ENCODE measurements at regions not wholly inside any gene's neighbourhood (a gene's known extent, or its start where the extent isn't known, plus 50 kb on each side); places are given as distances from the start of the nearest gene placed in this dataset.

DNA sequence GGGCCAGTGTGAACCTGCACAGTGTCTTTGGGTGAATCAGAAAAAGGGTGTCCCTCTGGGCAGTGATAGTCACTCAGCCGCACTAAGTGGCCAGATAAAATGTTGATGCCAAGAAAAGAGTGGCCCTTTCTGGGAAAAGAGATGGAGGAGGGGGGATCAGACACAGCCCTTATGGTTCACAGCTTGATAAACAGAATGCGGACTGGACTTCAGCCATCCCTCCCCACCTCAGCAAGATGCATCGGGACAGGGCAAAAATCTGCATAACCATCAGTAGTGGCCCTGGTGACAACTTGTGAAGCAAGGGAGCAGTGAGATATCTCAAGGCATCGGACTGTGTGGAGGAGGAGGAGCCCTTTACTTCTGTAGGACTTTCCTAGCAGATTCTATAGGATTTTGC, 353.8 kb upstream of the PLXNA2 start:
- Histone ChIP-seq H2AFZ (ENCODE audit: low read depth, low read length) (no peak overlapping the region), H3K9me3 (ENCODE audit: low read length) (no peaks in the 10 kb centered on the region), H3K36me3 (ENCODE audit: insufficient read depth, low read length) (no peaks in the 10 kb centered on the region), H3K4me2 (ENCODE audit: low read length) (no peak overlapping the region), H3F3A (ENCODE audit: insufficient read depth, low read length, poor library complexity, severe bottlenecking) (no peaks in the 10 kb centered on the region), H3K4me3 (ENCODE audit: low read length) (no peak overlapping the region), H3K79me2 (replicated peaks; ENCODE audit: insufficient read depth, low read length) (no peaks in the 10 kb centered on the region), H3K27ac (ENCODE audit: low read length) (no peak overlapping the region), H3K27me3 (ENCODE audit: insufficient read depth, low read depth, low read length) (no peaks in the 10 kb centered on the region), H4K20me1 (ENCODE audit: insufficient read depth) (no peaks in the 10 kb centered on the region), H3K9ac (ENCODE audit: low read length) (no peak overlapping the region), H3K9me2 (ENCODE audit: insufficient read depth, low read length) (no peaks in the 10 kb centered on the region)
- TF ChIP-seq RAD21 (conservative IDR thresholded peaks at IDR 0.05) (no peak), TAF1 (IDR thresholded peaks at IDR 0.05; ENCODE audit: low read depth) (no peak), SMC3 (conservative IDR thresholded peaks at IDR 0.05; ENCODE audit: poor library complexity) (no peak), MXI1 (conservative IDR thresholded peaks at IDR 0.05; ENCODE audit: poor library complexity, severe bottlenecking) (no peak)
- TF ChIP-seq, protein P1, sequence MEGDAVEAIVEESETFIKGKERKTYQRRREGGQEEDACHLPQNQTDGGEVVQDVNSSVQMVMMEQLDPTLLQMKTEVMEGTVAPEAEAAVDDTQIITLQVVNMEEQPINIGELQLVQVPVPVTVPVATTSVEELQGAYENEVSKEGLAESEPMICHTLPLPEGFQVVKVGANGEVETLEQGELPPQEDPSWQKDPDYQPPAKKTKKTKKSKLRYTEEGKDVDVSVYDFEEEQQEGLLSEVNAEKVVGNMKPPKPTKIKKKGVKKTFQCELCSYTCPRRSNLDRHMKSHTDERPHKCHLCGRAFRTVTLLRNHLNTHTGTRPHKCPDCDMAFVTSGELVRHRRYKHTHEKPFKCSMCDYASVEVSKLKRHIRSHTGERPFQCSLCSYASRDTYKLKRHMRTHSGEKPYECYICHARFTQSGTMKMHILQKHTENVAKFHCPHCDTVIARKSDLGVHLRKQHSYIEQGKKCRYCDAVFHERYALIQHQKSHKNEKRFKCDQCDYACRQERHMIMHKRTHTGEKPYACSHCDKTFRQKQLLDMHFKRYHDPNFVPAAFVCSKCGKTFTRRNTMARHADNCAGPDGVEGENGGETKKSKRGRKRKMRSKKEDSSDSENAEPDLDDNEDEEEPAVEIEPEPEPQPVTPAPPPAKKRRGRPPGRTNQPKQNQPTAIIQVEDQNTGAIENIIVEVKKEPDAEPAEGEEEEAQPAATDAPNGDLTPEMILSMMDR (IDR thresholded peaks at IDR 0.05; ENCODE audit: poor library complexity, severe bottlenecking) = no peak
- TF ChIP-seq, protein P2, sequence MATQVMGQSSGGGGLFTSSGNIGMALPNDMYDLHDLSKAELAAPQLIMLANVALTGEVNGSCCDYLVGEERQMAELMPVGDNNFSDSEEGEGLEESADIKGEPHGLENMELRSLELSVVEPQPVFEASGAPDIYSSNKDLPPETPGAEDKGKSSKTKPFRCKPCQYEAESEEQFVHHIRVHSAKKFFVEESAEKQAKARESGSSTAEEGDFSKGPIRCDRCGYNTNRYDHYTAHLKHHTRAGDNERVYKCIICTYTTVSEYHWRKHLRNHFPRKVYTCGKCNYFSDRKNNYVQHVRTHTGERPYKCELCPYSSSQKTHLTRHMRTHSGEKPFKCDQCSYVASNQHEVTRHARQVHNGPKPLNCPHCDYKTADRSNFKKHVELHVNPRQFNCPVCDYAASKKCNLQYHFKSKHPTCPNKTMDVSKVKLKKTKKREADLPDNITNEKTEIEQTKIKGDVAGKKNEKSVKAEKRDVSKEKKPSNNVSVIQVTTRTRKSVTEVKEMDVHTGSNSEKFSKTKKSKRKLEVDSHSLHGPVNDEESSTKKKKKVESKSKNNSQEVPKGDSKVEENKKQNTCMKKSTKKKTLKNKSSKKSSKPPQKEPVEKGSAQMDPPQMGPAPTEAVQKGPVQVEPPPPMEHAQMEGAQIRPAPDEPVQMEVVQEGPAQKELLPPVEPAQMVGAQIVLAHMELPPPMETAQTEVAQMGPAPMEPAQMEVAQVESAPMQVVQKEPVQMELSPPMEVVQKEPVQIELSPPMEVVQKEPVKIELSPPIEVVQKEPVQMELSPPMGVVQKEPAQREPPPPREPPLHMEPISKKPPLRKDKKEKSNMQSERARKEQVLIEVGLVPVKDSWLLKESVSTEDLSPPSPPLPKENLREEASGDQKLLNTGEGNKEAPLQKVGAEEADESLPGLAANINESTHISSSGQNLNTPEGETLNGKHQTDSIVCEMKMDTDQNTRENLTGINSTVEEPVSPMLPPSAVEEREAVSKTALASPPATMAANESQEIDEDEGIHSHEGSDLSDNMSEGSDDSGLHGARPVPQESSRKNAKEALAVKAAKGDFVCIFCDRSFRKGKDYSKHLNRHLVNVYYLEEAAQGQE (IDR thresholded peaks at IDR 0.05; ENCODE audit: borderline replicate concordance) = no peak

DNA sequence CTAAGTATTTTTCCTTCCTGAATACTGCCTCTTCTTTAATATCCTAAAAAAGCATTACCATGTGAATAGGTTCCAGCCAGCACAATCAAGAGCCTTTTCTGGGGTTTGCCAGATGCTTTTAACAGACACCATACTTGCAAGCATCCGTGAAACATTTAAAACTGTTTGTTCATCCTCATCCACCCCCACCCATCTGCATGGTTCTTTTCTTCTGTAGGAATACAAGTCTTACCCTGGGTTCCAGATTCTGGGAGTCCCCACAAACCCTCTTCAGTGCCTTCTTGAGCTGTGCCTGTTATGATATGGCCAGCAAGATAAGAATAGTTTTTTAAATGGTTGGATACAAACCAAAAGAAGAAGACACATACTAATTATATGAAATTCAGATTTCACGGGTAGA, 354.9 kb upstream of the PLXNA2 start:
- no peak overlapping the region for H3K9ac ChIP-seq (ENCODE audit: low read length)
- H3F3A ChIP-seq (ENCODE audit: insufficient read depth, low read length, poor library complexity, severe bottlenecking) = no peaks in the 10 kb centered on the region
- no peaks in the 10 kb centered on the region for H3K79me2 ChIP-seq (replicated peaks; ENCODE audit: insufficient read depth, low read length)
- no peaks in the 10 kb centered on the region for H3K36me3 ChIP-seq (ENCODE audit: insufficient read depth, low read length)
- H3K4me3 ChIP-seq (ENCODE audit: low read length) = no peak overlapping the region
- no peaks in the 10 kb centered on the region for H3K9me3 ChIP-seq (ENCODE audit: low read length)
- no peak overlapping the region for H2AFZ ChIP-seq (ENCODE audit: low read depth, low read length)
- H3K4me2 ChIP-seq (ENCODE audit: low read length) = no peak overlapping the region
- H3K27ac ChIP-seq (ENCODE audit: low read length) = no peak overlapping the region
- no peak for TF ChIP-seq EP300 (conservative IDR thresholded peaks at IDR 0.05; ENCODE audit: poor library complexity, severe bottlenecking)
- H3K27me3 ChIP-seq (ENCODE audit: insufficient read depth, low read depth, low read length) = no peaks in the 10 kb centered on the region
- H4K20me1 ChIP-seq (ENCODE audit: insufficient read depth) = no peaks in the 10 kb centered on the region
- no peaks in the 10 kb centered on the region for H3K9me2 ChIP-seq (ENCODE audit: insufficient read depth, low read length)

DNA sequence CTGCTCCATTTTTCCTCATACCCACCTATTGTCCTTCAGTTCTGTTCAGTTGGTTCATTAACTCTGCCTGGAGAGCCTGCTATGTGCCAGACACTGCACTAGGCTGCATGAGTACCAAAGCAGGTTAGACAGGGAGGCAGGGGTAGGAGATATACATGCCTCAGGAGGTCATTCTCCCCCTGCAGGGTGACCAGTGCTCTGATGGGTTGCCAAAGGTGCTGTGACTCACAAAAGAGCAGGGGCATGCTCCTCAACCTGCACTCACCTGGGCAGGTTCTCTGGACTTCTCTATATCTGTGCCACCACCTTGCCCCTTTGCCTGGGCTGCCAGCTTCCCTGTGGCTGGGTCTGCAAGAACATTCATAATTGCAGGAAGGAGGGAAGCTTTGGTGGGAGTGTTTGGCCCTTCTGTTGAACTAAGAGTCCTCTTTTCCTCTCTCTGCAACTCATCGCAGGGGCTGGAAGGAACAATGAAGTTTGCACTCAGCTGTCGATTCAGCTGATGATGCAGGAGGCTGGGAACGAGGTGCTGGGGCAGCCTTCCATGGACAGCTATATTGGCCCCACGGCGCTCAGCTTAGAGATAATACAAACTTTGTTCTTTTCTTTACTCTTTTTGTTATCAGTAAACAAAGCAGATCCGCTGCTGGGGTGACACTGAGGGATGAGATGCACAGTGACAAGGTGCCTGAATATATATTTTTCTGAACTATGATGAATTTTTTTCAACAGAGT, 356.4 kb upstream of the PLXNA2 start:
- H2AFZ ChIP-seq (ENCODE audit: low read depth, low read length) = no peak overlapping the region
- no peak overlapping the region for H3K4me2 ChIP-seq (ENCODE audit: low read length)
- H3K36me3 ChIP-seq (ENCODE audit: insufficient read depth, low read length) = no peaks in the 10 kb centered on the region
- no peaks in the 10 kb centered on the region for H3K9me3 ChIP-seq (ENCODE audit: low read length)
- no peak overlapping the region for H3K4me3 ChIP-seq (ENCODE audit: low read length)
- no peaks in the 10 kb centered on the region for H4K20me1 ChIP-seq (ENCODE audit: insufficient read depth)
- no peaks in the 10 kb centered on the region for H3K9me2 ChIP-seq (ENCODE audit: insufficient read depth, low read length)
- no peaks in the 10 kb centered on the region for H3F3A ChIP-seq (ENCODE audit: insufficient read depth, low read length, poor library complexity, severe bottlenecking)
- H3K27me3 ChIP-seq (ENCODE audit: insufficient read depth, low read depth, low read length) = no peaks in the 10 kb centered on the region
- no peak overlapping the region for H3K27ac ChIP-seq (ENCODE audit: low read length)
- no peak overlapping the region for H3K9ac ChIP-seq (ENCODE audit: low read length)
- no peak for TF ChIP-seq EP300 (conservative IDR thresholded peaks at IDR 0.05; ENCODE audit: poor library complexity, severe bottlenecking)
- H3K79me2 ChIP-seq (replicated peaks; ENCODE audit: insufficient read depth, low read length) = no peaks in the 10 kb centered on the region
